HG03439 (cell line): ENCODE measurements at regions not wholly inside any gene's neighbourhood (a gene's known extent, or its start where the extent isn't known, plus 50 kb on each side); places are given as distances from the start of the nearest gene placed in this dataset.

Experiments
- ATAC-seq: cut with Tn5 transposase; IDR thresholded peaks from one replicate; pipeline ENCODE4 v1.9.1; 2021; ENCODE audit warnings: mild to moderate bottlenecking, moderate library complexity; ENCODE audit not compliant: unreplicated experiment

- ATAC-seq, result no peak
Measured at GRCh38 chr4:175427751-175428150, 384.3 kb downstream of the GPM6A start.

- no peak for ATAC-seq
Measured at GRCh38 chr4:175431694-175432093, 380.4 kb downstream of the GPM6A start.

- no peak for ATAC-seq
Measured at GRCh38 chr4:175435381-175435783, 376.7 kb downstream of the GPM6A start.

GRCh38 chr4:175436196-175436595 lies 375.9 kb downstream of the GPM6A start:
- ATAC-seq, result no peak

GRCh38 chr4:175440786-175441185 lies 371.3 kb downstream of the GPM6A start:
- ATAC-seq, result no peak

- no peak for ATAC-seq
Measured at GRCh38 chr4:175441256-175441655, 370.8 kb downstream of the GPM6A start.

- no peak for ATAC-seq
Measured at GRCh38 chr4:175443547-175443946, 368.5 kb downstream of the GPM6A start.

- no peak for ATAC-seq
Measured at GRCh38 chr4:175444512-175444911, 367.6 kb downstream of the GPM6A start.

- no peak for ATAC-seq
Measured at GRCh38 chr4:175447016-175447415, 365.0 kb downstream of the GPM6A start.

- no peak for ATAC-seq
Measured at GRCh38 chr4:175450446-175450845, 361.6 kb downstream of the GPM6A start.

GRCh38 chr4:175451238-175451965 lies 360.7 kb downstream of the GPM6A start:
- no peak for ATAC-seq

GRCh38 chr4:175453456-175453855 lies 358.6 kb downstream of the GPM6A start:
- no peak for ATAC-seq

- ATAC-seq, result no peak
Measured at GRCh38 chr4:175456131-175456530, 355.9 kb downstream of the GPM6A start.

GRCh38 chr4:175457956-175458355 lies 354.1 kb downstream of the GPM6A start:
- no peak for ATAC-seq

GRCh38 chr4:175459571-175459970 lies 352.5 kb downstream of the GPM6A start:
- ATAC-seq, result no peak

GRCh38 chr4:175460414-175460813 lies 351.6 kb downstream of the GPM6A start:
- no peak for ATAC-seq

- ATAC-seq, result no peak
Measured at GRCh38 chr4:175469514-175469913, 342.6 kb downstream of the GPM6A start.

- no peak for ATAC-seq
Measured at GRCh38 chr4:175470131-175470530, 341.9 kb downstream of the GPM6A start.

- ATAC-seq, result no peak
Measured at GRCh38 chr4:175480404-175480803, 331.7 kb downstream of the GPM6A start.

- ATAC-seq, result no peak
Measured at GRCh38 chr4:175499735-175500352, 312.2 kb downstream of the GPM6A start.

GRCh38 chr4:175504318-175504717 lies 307.7 kb downstream of the GPM6A start:
- ATAC-seq, result no peak

- ATAC-seq, result no peak
Measured at GRCh38 chr4:175509320-175509719, 302.7 kb downstream of the GPM6A start.

- ATAC-seq, result no peak
Measured at GRCh38 chr4:175511861-175512260, 300.2 kb downstream of the GPM6A start.
